GM23338 (cell line): ENCODE measurements at regions not wholly inside any gene's neighbourhood (a gene's known extent, or its start where the extent isn't known, plus 50 kb on each side); places are given as distances from the start of the nearest gene placed in this dataset.

Source experiments
- ATAC-seq: fragments of 200-7000 bp; cut with Tn5 transposase; 3 replicates; pipeline ENCODE4 v1.9.1; 2020
- DNase-seq: peaks from one replicate; pipeline ENCODE4 v3.0.0-alpha.2; 2015; ENCODE audit warnings: low spot score
- H2AFZ ChIP-seq: fragments of 200-600 bp; sonication (generic); 2 replicates; pipeline ENCODE4 v1.8.0; 2016; ENCODE audit warnings: antibody characterized with exemption, mild to moderate bottlenecking, moderate library complexity
- H3F3A ChIP-seq: fragments of 200-600 bp; sonication (generic); replicated peaks from 2 replicates; pipeline ENCODE4 v1.8.0; 2017; ENCODE audit warnings: antibody characterized with exemption, mixed run types, low read depth
- H3K27ac ChIP-seq: fragments of 200-600 bp; sonication (generic); 2 replicates; pipeline ENCODE4 v1.6.1; 2016; ENCODE audit warnings: low read depth
- H3K27me3 ChIP-seq: fragments of 200-600 bp; sonication (generic); 2 replicates; pipeline ENCODE4 v1.8.0; 2016; ENCODE audit warnings: mild to moderate bottlenecking, mixed run types, moderate library complexity; ENCODE audit not compliant: insufficient read depth
- H3K36me3 ChIP-seq: fragments of 200-600 bp; sonication (generic); 2 replicates; pipeline ENCODE4 v1.8.0; 2016; ENCODE audit warnings: mild to moderate bottlenecking; ENCODE audit not compliant: insufficient read depth
- H3K4me1 ChIP-seq: fragments of 200-600 bp; sonication (generic); 2 replicates; pipeline ENCODE4 v1.8.0; 2016; ENCODE audit warnings: mild to moderate bottlenecking, moderate library complexity; ENCODE audit not compliant: insufficient read depth
- H3K4me2 ChIP-seq: fragments of 200-600 bp; sonication (generic); 2 replicates; pipeline ENCODE4 v1.7.1; 2017; ENCODE audit warnings: mixed run types
- H3K4me3 ChIP-seq: fragments of 200-600 bp; sonication (generic); 2 replicates; pipeline ENCODE4 v1.6.1; 2016; ENCODE audit warnings: mixed run types
- H3K79me2 ChIP-seq: fragments of 200-600 bp; sonication (generic); replicated peaks from 2 replicates; pipeline ENCODE4 v1.8.0; 2017; ENCODE audit warnings: mild to moderate bottlenecking; ENCODE audit not compliant: insufficient read depth
- H3K9me2 ChIP-seq: fragments of 200-600 bp; sonication (generic); 2 replicates; pipeline ENCODE4 v1.8.0; 2017; ENCODE audit not compliant: insufficient read depth
- H4K20me1 ChIP-seq: fragments of 200-600 bp; sonication (generic); replicated peaks from 2 replicates; pipeline ENCODE4 v1.8.0; 2017; ENCODE audit warnings: mild to moderate bottlenecking; ENCODE audit not compliant: insufficient read depth
- H3K27ac Mint-ChIP-seq: 2 replicates; pipeline ENCODE4 v1.8.0; 2020; ENCODE audit warnings: inconsistent platforms, mild to moderate bottlenecking, moderate library complexity, mixed read lengths
- H3K27me3 Mint-ChIP-seq: 3 replicates; pipeline ENCODE4 v1.8.0; 2022; ENCODE audit warnings: low read depth, mild to moderate bottlenecking, moderate library complexity, mixed read lengths, inconsistent platforms; ENCODE audit not compliant: insufficient read depth, poor library complexity
- H3K36me3 Mint-ChIP-seq: 3 replicates; pipeline ENCODE4 v1.8.0; 2021; ENCODE audit warnings: low read depth, mild to moderate bottlenecking, inconsistent platforms, moderate library complexity, mixed read lengths
- H3K4me1 Mint-ChIP-seq: 3 replicates; pipeline ENCODE4 v1.8.0; 2020; ENCODE audit warnings: mild to moderate bottlenecking, inconsistent platforms, mixed read lengths
- H3K4me3 Mint-ChIP-seq: 3 replicates; pipeline ENCODE4 v1.8.0; 2021; ENCODE audit warnings: moderate library complexity, mild to moderate bottlenecking, inconsistent platforms, mixed read lengths
- H3K9me3 Mint-ChIP-seq: 3 replicates; pipeline ENCODE4 v1.8.0; 2020; ENCODE audit warnings: moderate library complexity, mild to moderate bottlenecking, inconsistent platforms, mixed read lengths
- CREB1 ChIP-seq: fragments of 250-450 bp; sonication (Bioruptor Pico); IDR thresholded peaks from 2 replicates; pipeline ENCODE4 v1.5.0; 2020; ENCODE audit warnings: low read depth, mild to moderate bottlenecking, moderate library complexity
- ETS1 ChIP-seq: IDR thresholded peaks from 2 replicates; pipeline ENCODE4 v1.6.1; 2016; ENCODE audit warnings: antibody characterized with exemption
- EZH2 ChIP-seq: fragments of 200-600 bp; sonication (generic); IDR thresholded peaks from one replicate; pipeline ENCODE4 v1.8.0; 2017; ENCODE audit warnings: antibody characterized with exemption, mild to moderate bottlenecking, low read depth; ENCODE audit not compliant: unreplicated experiment
- EZH2phosphoT487 ChIP-seq: fragments of 200-600 bp; sonication (generic); IDR thresholded peaks from one replicate; pipeline ENCODE4 v1.8.1; 2018; ENCODE audit warnings: antibody characterized with exemption; ENCODE audit not compliant: unreplicated experiment
- JUNB ChIP-seq: IDR thresholded peaks from one replicate; pipeline ENCODE4 v1.6.1; 2016; ENCODE audit warnings: antibody characterized with exemption; ENCODE audit not compliant: unreplicated experiment
- NANOG ChIP-seq: IDR thresholded peaks from 2 replicates; pipeline ENCODE4 v1.6.1; 2016; ENCODE audit warnings: antibody characterized with exemption, borderline replicate concordance
- POLR2AphosphoS5 ChIP-seq: IDR thresholded peaks from 2 replicates; pipeline ENCODE4 v1.6.1; 2016; ENCODE audit warnings: antibody characterized with exemption, low read depth
- STAT1 ChIP-seq: IDR thresholded peaks from one replicate; pipeline ENCODE4 v1.6.1; 2016; ENCODE audit warnings: antibody characterized with exemption; ENCODE audit not compliant: unreplicated experiment
- ZNF114 ChIP-seq: fragments of 250-450 bp; sonication (Bioruptor Pico); IDR thresholded peaks from 2 replicates; pipeline ENCODE4 v1.5.0; 2020; ENCODE audit warnings: mild to moderate bottlenecking, moderate library complexity
- ZNF331 ChIP-seq: fragments of 250-450 bp; sonication (Bioruptor Pico); IDR thresholded peaks from 2 replicates; pipeline ENCODE4 v1.5.0; 2020; ENCODE audit warnings: low read depth, mild to moderate bottlenecking, moderate library complexity
- ZNF462 ChIP-seq: fragments of 250-450 bp; sonication (Bioruptor Pico); IDR thresholded peaks from 2 replicates; pipeline ENCODE4 v1.5.0; 2020; ENCODE audit warnings: mild to moderate bottlenecking, moderate library complexity
- TF ChIP-seq, protein P1 (sequence below): IDR thresholded peaks from one replicate; pipeline ENCODE4 v1.6.1; 2018; ENCODE audit warnings: antibody characterized with exemption; ENCODE audit not compliant: unreplicated experiment
- TF ChIP-seq, protein P2 (sequence below), 2 experiments: fragments of 200-600 bp in 1 of 2; sonication (generic) in 1 of 2; conservative IDR thresholded peaks; 2 replicates each; pipeline versions ENCODE4 v1.5.1 to v1.6.1; 2016 to 2017; ENCODE audit warnings: antibody characterized with exemption in 2 of 2, low read depth in 2 of 2, mild to moderate bottlenecking in 2 of 2, moderate library complexity in 1 of 2

DNA sequence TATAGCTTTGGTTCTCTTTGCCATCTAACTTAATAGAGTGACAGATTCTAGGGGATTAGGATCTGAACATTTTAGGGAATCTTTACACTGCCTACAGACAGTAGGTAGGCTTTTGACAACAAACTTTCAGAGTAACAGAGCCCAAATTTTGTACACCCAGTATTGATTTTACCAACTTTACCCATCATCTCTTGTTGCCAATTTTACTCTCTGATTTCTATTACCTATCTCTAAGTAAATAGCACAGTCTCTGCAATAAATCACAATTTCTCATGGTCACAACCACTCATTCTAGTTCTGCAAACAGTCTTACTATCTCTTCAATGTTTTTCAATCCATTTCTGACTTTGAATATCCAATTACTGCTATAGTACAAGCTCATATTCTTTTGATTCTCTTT is 1097.6 kb upstream of the PHF14 start:
- Histone ChIP-seq H3K27ac (no peak overlapping the region), H3K4me2 (no peak overlapping the region), H3K4me1 (no peaks in the 10 kb centered on the region), H3K9me2 (no peaks in the 10 kb centered on the region), H3K4me3 (no peak overlapping the region), H4K20me1 (no peaks in the 10 kb centered on the region), H3K79me2 (no peaks in the 10 kb centered on the region), H2AFZ (no peak overlapping the region), H3K27me3 (no peaks in the 10 kb centered on the region), H3F3A (no peaks in the 10 kb centered on the region), H3K36me3 (no peaks in the 10 kb centered on the region)
- DNase-seq (no peak), ATAC-seq (no peak)
- TF ChIP-seq ZNF114 (CRISPR knock-in tag), result no peak
- TF ChIP-seq ETS1, result no peak
- TF ChIP-seq POLR2AphosphoS5, result no peak
- no peak for TF ChIP-seq CREB1 (CRISPR knock-in tag)
- TF ChIP-seq EZH2phosphoT487, result no peak
- no peak for TF ChIP-seq ZNF462 (CRISPR knock-in tag)
- no peak for TF ChIP-seq EZH2
- TF ChIP-seq, protein P1, sequence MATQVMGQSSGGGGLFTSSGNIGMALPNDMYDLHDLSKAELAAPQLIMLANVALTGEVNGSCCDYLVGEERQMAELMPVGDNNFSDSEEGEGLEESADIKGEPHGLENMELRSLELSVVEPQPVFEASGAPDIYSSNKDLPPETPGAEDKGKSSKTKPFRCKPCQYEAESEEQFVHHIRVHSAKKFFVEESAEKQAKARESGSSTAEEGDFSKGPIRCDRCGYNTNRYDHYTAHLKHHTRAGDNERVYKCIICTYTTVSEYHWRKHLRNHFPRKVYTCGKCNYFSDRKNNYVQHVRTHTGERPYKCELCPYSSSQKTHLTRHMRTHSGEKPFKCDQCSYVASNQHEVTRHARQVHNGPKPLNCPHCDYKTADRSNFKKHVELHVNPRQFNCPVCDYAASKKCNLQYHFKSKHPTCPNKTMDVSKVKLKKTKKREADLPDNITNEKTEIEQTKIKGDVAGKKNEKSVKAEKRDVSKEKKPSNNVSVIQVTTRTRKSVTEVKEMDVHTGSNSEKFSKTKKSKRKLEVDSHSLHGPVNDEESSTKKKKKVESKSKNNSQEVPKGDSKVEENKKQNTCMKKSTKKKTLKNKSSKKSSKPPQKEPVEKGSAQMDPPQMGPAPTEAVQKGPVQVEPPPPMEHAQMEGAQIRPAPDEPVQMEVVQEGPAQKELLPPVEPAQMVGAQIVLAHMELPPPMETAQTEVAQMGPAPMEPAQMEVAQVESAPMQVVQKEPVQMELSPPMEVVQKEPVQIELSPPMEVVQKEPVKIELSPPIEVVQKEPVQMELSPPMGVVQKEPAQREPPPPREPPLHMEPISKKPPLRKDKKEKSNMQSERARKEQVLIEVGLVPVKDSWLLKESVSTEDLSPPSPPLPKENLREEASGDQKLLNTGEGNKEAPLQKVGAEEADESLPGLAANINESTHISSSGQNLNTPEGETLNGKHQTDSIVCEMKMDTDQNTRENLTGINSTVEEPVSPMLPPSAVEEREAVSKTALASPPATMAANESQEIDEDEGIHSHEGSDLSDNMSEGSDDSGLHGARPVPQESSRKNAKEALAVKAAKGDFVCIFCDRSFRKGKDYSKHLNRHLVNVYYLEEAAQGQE, result no peak
- TF ChIP-seq STAT1, result no peak
- TF ChIP-seq JUNB, result no peak
- TF ChIP-seq ZNF331 (CRISPR knock-in tag), result no peak
- TF ChIP-seq, protein P2, sequence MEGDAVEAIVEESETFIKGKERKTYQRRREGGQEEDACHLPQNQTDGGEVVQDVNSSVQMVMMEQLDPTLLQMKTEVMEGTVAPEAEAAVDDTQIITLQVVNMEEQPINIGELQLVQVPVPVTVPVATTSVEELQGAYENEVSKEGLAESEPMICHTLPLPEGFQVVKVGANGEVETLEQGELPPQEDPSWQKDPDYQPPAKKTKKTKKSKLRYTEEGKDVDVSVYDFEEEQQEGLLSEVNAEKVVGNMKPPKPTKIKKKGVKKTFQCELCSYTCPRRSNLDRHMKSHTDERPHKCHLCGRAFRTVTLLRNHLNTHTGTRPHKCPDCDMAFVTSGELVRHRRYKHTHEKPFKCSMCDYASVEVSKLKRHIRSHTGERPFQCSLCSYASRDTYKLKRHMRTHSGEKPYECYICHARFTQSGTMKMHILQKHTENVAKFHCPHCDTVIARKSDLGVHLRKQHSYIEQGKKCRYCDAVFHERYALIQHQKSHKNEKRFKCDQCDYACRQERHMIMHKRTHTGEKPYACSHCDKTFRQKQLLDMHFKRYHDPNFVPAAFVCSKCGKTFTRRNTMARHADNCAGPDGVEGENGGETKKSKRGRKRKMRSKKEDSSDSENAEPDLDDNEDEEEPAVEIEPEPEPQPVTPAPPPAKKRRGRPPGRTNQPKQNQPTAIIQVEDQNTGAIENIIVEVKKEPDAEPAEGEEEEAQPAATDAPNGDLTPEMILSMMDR (conservative IDR thresholded peaks at IDR 0.05; ENCODE audit: low read depth in 2 of 2), result no peak
- TF ChIP-seq NANOG, result no peak
- H3K9me3 Mint-ChIP-seq, result 0 out of 3 replicates have a peak, but pooled peaks cover 6% of the 10 kb centered on the region
- no peaks in the 10 kb centered on the region for H3K4me1 Mint-ChIP-seq
- no peak overlapping the region for H3K4me3 Mint-ChIP-seq
- no peaks in the 10 kb centered on the region for H3K27me3 Mint-ChIP-seq
- peaks cover 2% of the 10 kb centered on the region; the same call in 1 of the 3 replicates for H3K36me3 Mint-ChIP-seq
- H3K27ac Mint-ChIP-seq, result no peak overlapping the region
